GM19238 (cell line): ENCODE measurements at regions not wholly inside any gene's neighbourhood (a gene's known extent, or its start where the extent isn't known, plus 50 kb on each side); places are given as distances from the start of the nearest gene placed in this dataset.
"Not testable (repeated sequence)": the region's sequence is repeated elsewhere in the genome, so short reads cannot be mapped to it uniquely, and the experiment has no call there.

Experiments used
- DNase-seq: peaks from one replicate; pipeline ENCODE4 v3.0.0; 2011; ENCODE audit warnings: low spot score; ENCODE audit not compliant: insufficient read length

- no peak for DNase-seq
Measured at GRCh38 chr15:59904450-59905135, 99.5 kb upstream of the FOXB1 start.

GRCh38 chr15:59896663-59897074, 107.4 kb upstream of the FOXB1 start:
- DNase-seq, result no peak

- no peak for DNase-seq
Measured at GRCh38 chr15:59894835-59895234, 109.3 kb upstream of the FOXB1 start.

- no peak for DNase-seq
Measured at GRCh38 chr15:59892985-59893384, 111.1 kb upstream of the FOXB1 start.

GRCh38 chr15:59887870-59888269, 116.2 kb upstream of the FOXB1 start:
- DNase-seq, result not testable (repeated sequence)

- no peak for DNase-seq
Measured at GRCh38 chr15:59887211-59887610, 116.9 kb upstream of the FOXB1 start.

- DNase-seq, result no peak
Measured at GRCh38 chr15:59886441-59886840, 117.7 kb upstream of the FOXB1 start.

- DNase-seq, result no peak
Measured at GRCh38 chr15:59885832-59886231, 118.3 kb upstream of the FOXB1 start.

- no peak for DNase-seq
Measured at GRCh38 chr15:59879506-59880265, 124.4 kb upstream of the FOXB1 start.

- no peak for DNase-seq
Measured at GRCh38 chr15:59876140-59876539, 128.0 kb upstream of the FOXB1 start.

- DNase-seq, result no peak
Measured at GRCh38 chr15:59873644-59874272, 130.4 kb upstream of the FOXB1 start.

- no peak for DNase-seq
Measured at GRCh38 chr15:59867086-59867855, 136.8 kb upstream of the FOXB1 start.

GRCh38 chr15:59866642-59867041, 137.5 kb upstream of the FOXB1 start:
- no peak for DNase-seq

- DNase-seq, result no peak
Measured at GRCh38 chr15:59862191-59863155, 141.6 kb upstream of the FOXB1 start.

- DNase-seq, result no peak
Measured at GRCh38 chr15:59847968-59848367, 156.1 kb upstream of the FOXB1 start.

GRCh38 chr15:59845942-59846499, 156.9 kb upstream of the BNIP2 start:
- DNase-seq, result no peak

GRCh38 chr15:59843609-59844008, 154.5 kb upstream of the BNIP2 start:
- no peak for DNase-seq

- no peak for DNase-seq
Measured at GRCh38 chr15:59841036-59841435, 151.9 kb upstream of the BNIP2 start.

GRCh38 chr15:59839906-59840305, 150.8 kb upstream of the BNIP2 start:
- DNase-seq, result no peak

- DNase-seq, result no peak
Measured at GRCh38 chr15:59838900-59839299, 149.8 kb upstream of the BNIP2 start.
